SU-DHL-6 (cell line): ENCODE measurements at regions not wholly inside any gene's neighbourhood (a gene's known extent, or its start where the extent isn't known, plus 50 kb on each side); places are given as distances from the start of the nearest gene placed in this dataset.
"Not testable (repeated sequence)": the region's sequence is repeated elsewhere in the genome, so short reads cannot be mapped to it uniquely, and the experiment has no call there.

ENCODE experiments used
- H2AFZ ChIP-seq: fragments of 200-600 bp; sonication (generic); 2 replicates; pipeline ENCODE4 v1.6.1; 2014; ENCODE audit warnings: low read depth, mild to moderate bottlenecking, moderate library complexity, mixed read lengths, antibody characterized with exemption, low read length; ENCODE audit not compliant: severe bottlenecking
- H3F3A ChIP-seq: fragments of 200-600 bp; shearing (Covaris generic); 2 replicates; pipeline ENCODE4 v1.6.0; 2016; ENCODE audit warnings: antibody characterized with exemption, mild to moderate bottlenecking; ENCODE audit not compliant: insufficient read depth
- H3K27ac ChIP-seq: fragments of 200-600 bp; sonication (generic); 2 replicates; pipeline ENCODE4 v1.5.1; 2016; ENCODE audit warnings: low read depth, mild to moderate bottlenecking, low read length, moderate library complexity, mixed read lengths
- H3K27me3 ChIP-seq: fragments of 200-600 bp; sonication (generic), shearing (Covaris generic); 2 replicates; pipeline ENCODE4 v1.6.0; 2014; ENCODE audit warnings: mild to moderate bottlenecking, low read length
- H3K36me3 ChIP-seq: fragments of 200-600 bp; sonication (generic); 2 replicates; pipeline ENCODE4 v1.6.1; 2014; ENCODE audit warnings: mild to moderate bottlenecking, low read length, mixed read lengths
- H3K4me2 ChIP-seq: fragments of 300-600, 200-600 bp; shearing (Covaris generic), sonication (generic); 2 replicates; pipeline ENCODE4 v1.6.0; 2014; ENCODE audit warnings: low read length, low read depth, mild to moderate bottlenecking; ENCODE audit not compliant: poor library complexity, severe bottlenecking
- H3K4me3 ChIP-seq: fragments of 200-600 bp; sonication (generic); 2 replicates; pipeline ENCODE4 v1.5.1; 2014; ENCODE audit warnings: antibody characterized with exemption, low read length, mild to moderate bottlenecking, mixed read lengths; ENCODE audit not compliant: insufficient read depth, poor library complexity, severe bottlenecking
- H3K79me2 ChIP-seq: fragments of 200-600 bp; sonication (generic); 2 replicates; pipeline ENCODE4 v1.6.1; 2014; ENCODE audit warnings: mild to moderate bottlenecking, low read length, moderate library complexity; ENCODE audit not compliant: insufficient read depth
- H3K9ac ChIP-seq: fragments of 200-600 bp; sonication (generic); 2 replicates; pipeline ENCODE4 v1.7.0; 2014; ENCODE audit warnings: mild to moderate bottlenecking, low read length
- H3K9me2 ChIP-seq: fragments of 200-600 bp; sonication (generic); replicated peaks from 2 replicates; pipeline ENCODE4 v1.6.1; 2014; ENCODE audit warnings: low read length; ENCODE audit not compliant: insufficient read depth
- H3K9me3 ChIP-seq: fragments of 200-600 bp; sonication (generic); 2 replicates; pipeline ENCODE4 v1.6.1; 2014; ENCODE audit warnings: low read length, mixed read lengths; ENCODE audit not compliant: insufficient read depth
- H4K20me1 ChIP-seq: fragments of 200-600 bp; sonication (generic); 2 replicates; pipeline ENCODE4 v1.6.1; 2014; ENCODE audit warnings: low read depth, mild to moderate bottlenecking, antibody characterized with exemption, low read length, moderate library complexity, mixed read lengths
- EZH2phosphoT487 ChIP-seq: fragments of 200-600 bp; sonication (generic), shearing (Covaris generic); conservative IDR thresholded peaks from 2 replicates; pipeline ENCODE4 v1.6.1; 2018; ENCODE audit warnings: mild to moderate bottlenecking, antibody characterized with exemption, low read length, moderate library complexity, mixed read lengths
- TF ChIP-seq, protein P1 (sequence below): fragments of 200-600 bp; sonication (generic); IDR thresholded peaks from one replicate; pipeline ENCODE4 v1.5.1; 2017; ENCODE audit warnings: antibody characterized with exemption, mild to moderate bottlenecking, low read length, moderate library complexity; ENCODE audit not compliant: insufficient read depth, poor library complexity, severe bottlenecking

- TF ChIP-seq EZH2phosphoT487 = no peak
- TF ChIP-seq, protein P1, sequence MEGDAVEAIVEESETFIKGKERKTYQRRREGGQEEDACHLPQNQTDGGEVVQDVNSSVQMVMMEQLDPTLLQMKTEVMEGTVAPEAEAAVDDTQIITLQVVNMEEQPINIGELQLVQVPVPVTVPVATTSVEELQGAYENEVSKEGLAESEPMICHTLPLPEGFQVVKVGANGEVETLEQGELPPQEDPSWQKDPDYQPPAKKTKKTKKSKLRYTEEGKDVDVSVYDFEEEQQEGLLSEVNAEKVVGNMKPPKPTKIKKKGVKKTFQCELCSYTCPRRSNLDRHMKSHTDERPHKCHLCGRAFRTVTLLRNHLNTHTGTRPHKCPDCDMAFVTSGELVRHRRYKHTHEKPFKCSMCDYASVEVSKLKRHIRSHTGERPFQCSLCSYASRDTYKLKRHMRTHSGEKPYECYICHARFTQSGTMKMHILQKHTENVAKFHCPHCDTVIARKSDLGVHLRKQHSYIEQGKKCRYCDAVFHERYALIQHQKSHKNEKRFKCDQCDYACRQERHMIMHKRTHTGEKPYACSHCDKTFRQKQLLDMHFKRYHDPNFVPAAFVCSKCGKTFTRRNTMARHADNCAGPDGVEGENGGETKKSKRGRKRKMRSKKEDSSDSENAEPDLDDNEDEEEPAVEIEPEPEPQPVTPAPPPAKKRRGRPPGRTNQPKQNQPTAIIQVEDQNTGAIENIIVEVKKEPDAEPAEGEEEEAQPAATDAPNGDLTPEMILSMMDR = no peak
- H3K4me3 ChIP-seq = no peak overlapping the region
Observed at GRCh38 chr20:26276554-26277210, 580.0 kb upstream of the ZNF337 start.

DNA sequence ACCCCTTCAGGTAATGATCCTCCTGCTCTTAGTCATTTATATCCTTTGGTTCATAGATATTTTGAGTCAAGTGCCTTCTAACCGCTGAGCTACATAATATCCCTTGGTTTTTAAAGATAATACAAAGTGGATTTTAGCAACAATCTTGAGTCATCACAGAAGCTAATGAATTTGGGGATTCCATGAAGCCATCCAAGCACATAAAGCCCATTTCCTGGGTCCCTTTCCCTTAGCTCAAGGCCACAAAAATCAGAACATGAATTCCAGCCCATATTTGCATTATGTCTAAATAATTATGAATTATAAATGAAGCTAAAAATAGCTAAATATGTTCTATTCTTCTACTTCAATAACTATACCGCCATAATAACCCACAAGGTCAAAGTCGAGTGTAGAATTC is 572.1 kb upstream of the ZNF337 start:
- H3K79me2 ChIP-seq, H3K9me2 ChIP-seq, H3K4me3 ChIP-seq, H3K4me2 ChIP-seq, H2AFZ ChIP-seq, H3K36me3 ChIP-seq, H3K27me3 ChIP-seq, H4K20me1 ChIP-seq, H3F3A ChIP-seq, H3K9ac ChIP-seq, H3K27ac ChIP-seq, H3K9me3 ChIP-seq: not testable (repeated sequence)

More at GRCh38 chr20:26276554-26277210, 580.0 kb upstream of the ZNF337 start:
- Histone ChIP-seq H3K79me2 (no peaks in the 10 kb centered on the region), H3K9me3 (no peaks in the 10 kb centered on the region), H3K9me2 (no peaks in the 10 kb centered on the region), H3K9ac (no peak overlapping the region), H2AFZ (no peak overlapping the region), H3K27ac (no peak overlapping the region), H3K27me3 (no peaks in the 10 kb centered on the region), H3F3A (no peaks in the 10 kb centered on the region), H3K4me2 (no peak overlapping the region), H3K36me3 (no peaks in the 10 kb centered on the region), H4K20me1 (no peaks in the 10 kb centered on the region)

- not testable (repeated sequence) for H3K79me2 ChIP-seq, H3F3A ChIP-seq, H3K9me2 ChIP-seq, H3K9ac ChIP-seq, H3K27ac ChIP-seq, H4K20me1 ChIP-seq, H3K4me2 ChIP-seq, H3K36me3 ChIP-seq, H2AFZ ChIP-seq, H3K27me3 ChIP-seq, H3K4me3 ChIP-seq, H3K9me3 ChIP-seq
Observed at GRCh38 chr20:26260925-26261324, 564.3 kb upstream of the ZNF337 start.

- Histone ChIP-seq H3K9ac (peak overlapping the region; percentile 23; the same call in 1 of the 2 replicates), H3K27ac (peak overlapping the region; percentile 85), H3K4me2 (peak overlapping the region; percentile 36)
- not testable (repeated sequence) for H3K4me3 ChIP-seq, H3K27me3 ChIP-seq, H2AFZ ChIP-seq, H4K20me1 ChIP-seq, H3K36me3 ChIP-seq, H3F3A ChIP-seq, H3K9me2 ChIP-seq, H3K9me3 ChIP-seq, H3K79me2 ChIP-seq
Observed at GRCh38 chr20:26252311-26252975, 555.8 kb upstream of the ZNF337 start.

DNA sequence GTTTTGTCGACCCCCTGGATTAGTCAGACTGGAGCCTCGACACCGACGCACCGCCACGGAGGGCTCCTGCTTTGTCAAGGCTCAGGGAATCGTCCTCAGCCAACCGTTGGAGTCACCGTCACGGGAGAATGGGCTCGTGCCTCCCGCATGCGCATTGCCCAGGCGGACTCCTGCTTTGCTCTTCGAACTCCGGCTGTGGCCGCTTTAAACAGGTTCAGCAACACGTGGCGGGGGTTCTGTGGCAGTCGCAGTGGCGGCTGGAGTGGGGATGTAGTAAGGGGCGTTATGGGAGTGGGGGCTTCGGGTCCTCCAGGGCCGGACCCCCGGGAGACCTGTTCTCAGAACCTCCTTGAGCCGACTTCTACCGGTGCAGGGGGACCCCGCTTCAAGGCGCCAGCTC is 554.7 kb upstream of the ZNF337 start:
- not testable (repeated sequence) for H3K36me3 ChIP-seq, H3K27me3 ChIP-seq, H3K9me3 ChIP-seq, H4K20me1 ChIP-seq, H3K9ac ChIP-seq, H3F3A ChIP-seq, H2AFZ ChIP-seq, H3K9me2 ChIP-seq, H3K79me2 ChIP-seq, H3K4me2 ChIP-seq, H3K4me3 ChIP-seq
- H3K27ac ChIP-seq = peak overlapping the region; percentile 85; the same call in 1 of the 2 replicates

DNA sequence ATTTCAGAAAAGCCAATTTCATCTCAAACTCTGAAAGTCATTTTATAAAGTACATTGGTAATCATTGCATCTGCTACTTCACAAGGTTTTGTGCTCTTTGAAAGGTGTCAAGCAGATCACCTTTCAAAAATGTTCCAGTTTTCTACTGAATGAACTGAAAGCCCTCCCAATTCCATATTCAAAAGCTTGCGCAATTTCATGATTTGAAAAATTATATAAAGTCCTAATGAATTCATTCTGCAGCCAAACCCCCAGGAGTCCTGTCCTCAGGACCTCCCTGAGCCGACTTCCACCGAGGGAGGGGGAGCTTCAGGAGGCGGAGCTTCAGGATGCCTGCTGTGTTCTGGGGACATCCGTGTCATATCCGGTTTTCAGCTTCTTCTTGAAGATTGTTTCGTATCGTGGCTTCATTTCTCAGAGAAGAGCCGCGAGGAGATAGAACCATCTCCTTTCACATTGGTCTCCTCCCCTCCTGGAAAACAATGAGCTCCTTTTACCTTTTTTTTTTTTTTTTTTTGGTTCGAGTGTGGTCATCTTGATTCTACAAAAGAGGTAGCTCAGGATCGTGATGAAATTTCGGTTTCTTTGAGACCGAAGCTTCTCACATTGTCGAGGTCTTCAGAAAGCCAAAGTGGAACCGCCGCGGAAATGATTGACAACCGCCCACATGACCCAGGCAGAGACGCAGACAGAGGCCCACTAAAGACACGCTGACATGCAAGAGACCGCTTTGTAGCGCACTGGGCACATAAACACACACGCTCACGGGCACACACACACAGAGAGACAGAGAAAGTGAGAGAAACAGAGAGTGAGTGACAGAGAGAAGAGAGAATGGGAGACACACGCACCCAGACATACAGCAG is 553.8 kb upstream of the ZNF337 start:
- H3K27ac ChIP-seq, H3K9me2 ChIP-seq, H3K36me3 ChIP-seq, H2AFZ ChIP-seq, H3F3A ChIP-seq, H3K9me3 ChIP-seq, H3K27me3 ChIP-seq, H4K20me1 ChIP-seq, H3K9ac ChIP-seq, H3K79me2 ChIP-seq, H3K4me2 ChIP-seq, H3K4me3 ChIP-seq: not testable (repeated sequence)
